Erythroblast (primary cell): ENCODE measurements at regions not wholly inside any gene's neighbourhood (a gene's known extent, or its start where the extent isn't known, plus 50 kb on each side); places are given as distances from the start of the nearest gene placed in this dataset.
"Not testable (repeated sequence)": the region's sequence is repeated elsewhere in the genome, so short reads cannot be mapped to it uniquely, and the experiment has no call there.

Experiments
- GATA1 ChIP-seq: IDR thresholded peaks from 2 replicates; pipeline ENCODE4 v1.6.1; 2011; ENCODE audit warnings: low read depth, mild to moderate bottlenecking, control low read depth, low read length, moderate library complexity
- POLR2A ChIP-seq: IDR thresholded peaks from 2 replicates; pipeline ENCODE4 v1.6.1; 2011; ENCODE audit warnings: mild to moderate bottlenecking, low read length

DNA sequence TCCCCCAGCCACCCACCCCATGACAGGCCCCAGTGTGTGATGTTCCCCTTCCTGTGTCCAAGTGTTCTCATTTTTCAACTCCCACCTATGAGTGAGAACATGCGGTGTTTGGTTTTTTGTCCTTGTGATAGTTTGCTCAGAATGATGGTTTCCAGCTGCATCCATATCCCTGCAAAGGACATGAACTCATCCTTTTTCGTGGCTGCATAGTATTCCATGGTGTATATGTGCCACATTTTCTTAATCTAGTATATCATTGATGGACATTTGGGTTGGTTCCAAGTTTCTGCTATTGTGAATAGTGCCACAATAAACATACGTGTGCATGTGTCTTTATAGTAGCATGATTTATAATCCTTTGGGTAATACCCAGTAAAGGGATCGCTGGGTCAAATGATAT, 273.0 kb downstream of the TEX29 start:
- not testable (repeated sequence) for TF ChIP-seq POLR2A, GATA1
